ENCODE measurements at regions not wholly inside any gene's neighbourhood (a gene's known extent, or its start where the extent isn't known, plus 50 kb on each side); places are given as distances from the start of the nearest gene placed in this dataset.

- peak; percentile 96 for ATAC-seq (ENCODE audit: low read depth)
- H3K9me3 ChIP-seq (ENCODE audit: severe bottlenecking) = no peaks in the 10 kb centered on the region
- no peak overlapping the region for H3K4me3 ChIP-seq (ENCODE audit: severe bottlenecking)
- peaks cover 17% of the 10 kb centered on the region for H3K4me1 ChIP-seq (ENCODE audit: insufficient read depth, poor library complexity, severe bottlenecking)
- H3K27me3 ChIP-seq (ENCODE audit: insufficient read depth, poor library complexity, severe bottlenecking) = no peaks in the 10 kb centered on the region
- H3K36me3 ChIP-seq (ENCODE audit: low read depth) = no peaks in the 10 kb centered on the region
- H3K27ac ChIP-seq (ENCODE audit: poor library complexity, severe bottlenecking) = peak overlapping the region; percentile 31
- TF ChIP-seq, protein P1, sequence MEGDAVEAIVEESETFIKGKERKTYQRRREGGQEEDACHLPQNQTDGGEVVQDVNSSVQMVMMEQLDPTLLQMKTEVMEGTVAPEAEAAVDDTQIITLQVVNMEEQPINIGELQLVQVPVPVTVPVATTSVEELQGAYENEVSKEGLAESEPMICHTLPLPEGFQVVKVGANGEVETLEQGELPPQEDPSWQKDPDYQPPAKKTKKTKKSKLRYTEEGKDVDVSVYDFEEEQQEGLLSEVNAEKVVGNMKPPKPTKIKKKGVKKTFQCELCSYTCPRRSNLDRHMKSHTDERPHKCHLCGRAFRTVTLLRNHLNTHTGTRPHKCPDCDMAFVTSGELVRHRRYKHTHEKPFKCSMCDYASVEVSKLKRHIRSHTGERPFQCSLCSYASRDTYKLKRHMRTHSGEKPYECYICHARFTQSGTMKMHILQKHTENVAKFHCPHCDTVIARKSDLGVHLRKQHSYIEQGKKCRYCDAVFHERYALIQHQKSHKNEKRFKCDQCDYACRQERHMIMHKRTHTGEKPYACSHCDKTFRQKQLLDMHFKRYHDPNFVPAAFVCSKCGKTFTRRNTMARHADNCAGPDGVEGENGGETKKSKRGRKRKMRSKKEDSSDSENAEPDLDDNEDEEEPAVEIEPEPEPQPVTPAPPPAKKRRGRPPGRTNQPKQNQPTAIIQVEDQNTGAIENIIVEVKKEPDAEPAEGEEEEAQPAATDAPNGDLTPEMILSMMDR (IDR thresholded peaks at IDR 0.05; ENCODE audit: poor library complexity, severe bottlenecking) = no peak
- no peak for DNase-seq (ENCODE audit: low spot score)
Measured at GRCh38 chr2:19711470-19712372, 190.1 kb downstream of the TTC32 start.

GRCh38 chr2:19710230-19710629, 191.6 kb downstream of the TTC32 start:
- H3K9me3 ChIP-seq (ENCODE audit: severe bottlenecking) = no peaks in the 10 kb centered on the region
- ATAC-seq (ENCODE audit: low read depth) (no peak), DNase-seq (ENCODE audit: low spot score) (no peak)
- TF ChIP-seq, protein P1 (IDR thresholded peaks at IDR 0.05; ENCODE audit: poor library complexity, severe bottlenecking) = no peak
- H3K4me3 ChIP-seq (ENCODE audit: severe bottlenecking) = no peak overlapping the region
- peak overlapping the region; percentile 31 for H3K27ac ChIP-seq (ENCODE audit: poor library complexity, severe bottlenecking)
- H3K36me3 ChIP-seq (ENCODE audit: low read depth) = no peaks in the 10 kb centered on the region
- H3K27me3 ChIP-seq (ENCODE audit: insufficient read depth, poor library complexity, severe bottlenecking) = no peaks in the 10 kb centered on the region
- H3K4me1 ChIP-seq (ENCODE audit: insufficient read depth, poor library complexity, severe bottlenecking) = peaks cover 17% of the 10 kb centered on the region

GRCh38 chr2:19709553-19709952, 192.2 kb downstream of the TTC32 start:
- H3K27me3 ChIP-seq (ENCODE audit: insufficient read depth, poor library complexity, severe bottlenecking) = no peaks in the 10 kb centered on the region
- no peak overlapping the region for H3K27ac ChIP-seq (ENCODE audit: poor library complexity, severe bottlenecking)
- no peak for ATAC-seq (ENCODE audit: low read depth)
- no peak overlapping the region for H3K4me3 ChIP-seq (ENCODE audit: severe bottlenecking)
- TF ChIP-seq, protein P1 (IDR thresholded peaks at IDR 0.05; ENCODE audit: poor library complexity, severe bottlenecking) = no peak
- no peak for DNase-seq (ENCODE audit: low spot score)
- H3K4me1 ChIP-seq (ENCODE audit: insufficient read depth, poor library complexity, severe bottlenecking) = peaks cover 17% of the 10 kb centered on the region
- no peaks in the 10 kb centered on the region for H3K9me3 ChIP-seq (ENCODE audit: severe bottlenecking)
- no peaks in the 10 kb centered on the region for H3K36me3 ChIP-seq (ENCODE audit: low read depth)

GRCh38 chr2:19708776-19709175, 193.0 kb downstream of the TTC32 start:
- ATAC-seq (ENCODE audit: low read depth) = no peak
- H3K27ac ChIP-seq (ENCODE audit: poor library complexity, severe bottlenecking) = no peak overlapping the region
- DNase-seq (ENCODE audit: low spot score) = no peak
- H3K27me3 ChIP-seq (ENCODE audit: insufficient read depth, poor library complexity, severe bottlenecking) = no peaks in the 10 kb centered on the region
- peaks cover 17% of the 10 kb centered on the region for H3K4me1 ChIP-seq (ENCODE audit: insufficient read depth, poor library complexity, severe bottlenecking)
- H3K36me3 ChIP-seq (ENCODE audit: low read depth) = no peaks in the 10 kb centered on the region
- H3K4me3 ChIP-seq (ENCODE audit: severe bottlenecking) = no peak overlapping the region
- H3K9me3 ChIP-seq (ENCODE audit: severe bottlenecking) = no peaks in the 10 kb centered on the region
- TF ChIP-seq, protein P1 (IDR thresholded peaks at IDR 0.05; ENCODE audit: poor library complexity, severe bottlenecking) = no peak

GRCh38 chr2:19706332-19706731, 195.5 kb downstream of the TTC32 start:
- ATAC-seq (ENCODE audit: low read depth) (peak; percentile 31; the same call in 1 of the 3 replicates), DNase-seq (ENCODE audit: low spot score) (no peak)
- Histone ChIP-seq H3K9me3 (ENCODE audit: severe bottlenecking) (no peaks in the 10 kb centered on the region), H3K36me3 (ENCODE audit: low read depth) (no peaks in the 10 kb centered on the region), H3K4me3 (ENCODE audit: severe bottlenecking) (no peak overlapping the region), H3K27ac (ENCODE audit: poor library complexity, severe bottlenecking) (no peak overlapping the region), H3K27me3 (ENCODE audit: insufficient read depth, poor library complexity, severe bottlenecking) (no peaks in the 10 kb centered on the region), H3K4me1 (ENCODE audit: insufficient read depth, poor library complexity, severe bottlenecking) (peaks cover 12% of the 10 kb centered on the region)
- TF ChIP-seq, protein P1 (IDR thresholded peaks at IDR 0.05; ENCODE audit: poor library complexity, severe bottlenecking) = no peak

All from RWPE2 (cell line).